ENCODE measurements at regions not wholly inside any gene's neighbourhood (a gene's known extent, or its start where the extent isn't known, plus 50 kb on each side); places are given as distances from the start of the nearest gene placed in this dataset.

DNA sequence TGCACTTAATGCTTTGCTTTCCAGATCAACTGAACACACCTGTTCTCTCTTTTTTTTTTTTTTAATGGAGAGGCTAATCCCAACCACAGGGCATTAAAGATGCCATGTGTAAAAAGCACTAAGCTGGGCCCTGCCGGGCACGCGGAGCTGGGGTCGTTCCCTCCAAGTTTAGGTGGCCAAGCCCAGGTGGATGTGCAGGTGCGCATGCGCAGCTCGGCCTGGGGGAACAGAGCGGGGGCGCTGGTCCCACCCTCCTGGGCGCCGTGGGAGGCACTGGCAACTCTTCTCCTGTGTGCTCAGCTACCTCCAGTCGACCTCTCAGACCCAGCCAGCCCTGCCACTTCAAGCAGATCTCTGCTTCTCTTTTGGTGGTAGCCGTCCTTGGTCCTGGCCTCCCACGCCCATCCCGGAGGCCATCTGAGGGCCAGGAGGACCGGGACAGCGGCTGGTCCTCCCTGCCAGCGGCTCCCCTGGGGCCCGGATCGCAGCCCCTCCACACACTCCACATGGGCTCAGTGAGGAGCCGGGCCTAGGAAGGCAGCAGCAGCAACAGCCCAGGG is 679.3 kb downstream of the BCL11B start:
- Histone ChIP-seq H3K9me1 (replicated peaks; ENCODE audit: control insufficient read depth, extremely low read depth, insufficient read depth, low read length) (no peaks in the 10 kb centered on the region), H3K4me3 (replicated peaks in 1 of 3; ENCODE audit: insufficient read depth in 1 of 3, low read depth in 1 of 3, low read length in 3 of 3) (no peak overlapping the region), H4K20me1 (replicated peaks; ENCODE audit: control insufficient read depth, extremely low read depth, insufficient read depth, low read length) (no peaks in the 10 kb centered on the region), H3K27me3 (ENCODE audit: control insufficient read depth in 2 of 2, insufficient read depth in 2 of 2, low read length in 2 of 2) (no peaks in the 10 kb centered on the region), H3K9me3 (replicated peaks; ENCODE audit: control insufficient read depth, insufficient read depth, low read length) (peaks cover 2% of the 10 kb centered on the region), H2AFZ (ENCODE audit: low read depth, low read length) (no peak overlapping the region), H3K9ac (replicated peaks; ENCODE audit: extremely low read depth, insufficient read depth, low read length) (no peak overlapping the region), H3K27ac (ENCODE audit: insufficient read depth, low read depth, low read length) (no peak overlapping the region), H3K4me1 (ENCODE audit: control insufficient read depth, extremely low read depth, insufficient read depth, low read length) (no peaks in the 10 kb centered on the region), H3K36me3 (ENCODE audit: control insufficient read depth in 2 of 2, extremely low read depth in 1 of 2, insufficient read depth in 2 of 2, low read length in 2 of 2) (no peaks in the 10 kb centered on the region), H3K79me2 (ENCODE audit: control insufficient read depth, insufficient read depth, low read length) (no peaks in the 10 kb centered on the region), H3K4me2 (ENCODE audit: insufficient read depth, low read length) (no peak overlapping the region)
- ChIA-PET POLR2A (no interaction called here), CTCF (no interaction called here)
- no peak for FAIRE-seq
- dilution Hi-C loops (cut with MboI; ENCODE audit: extremely low pct_ligation_motif_present, low sequenced_read_pairs) (no loop called here), intact Hi-C loops (cut with micrococcal nuclease) (no loop called here)
- DNase-seq (ENCODE audit: low read depth, low spot score) = no peak
- no peak for TF ChIP-seq EZH2 (IDR thresholded peaks at IDR 0.05; ENCODE audit: borderline replicate concordance, low read depth, low read length, severe bottlenecking)
- TF ChIP-seq JUN (IDR thresholded peaks at IDR 0.05; ENCODE audit: borderline replicate concordance, insufficient read depth, insufficient read length, low read depth) = no peak
- TF ChIP-seq FOS (IDR thresholded peaks at IDR 0.05; ENCODE audit: borderline replicate concordance, insufficient read depth, low read length) = no peak
- TF ChIP-seq GATA2 (IDR thresholded peaks at IDR 0.05; ENCODE audit: insufficient read depth, insufficient read length, low read depth, low read length) = no peak
- no peak for TF ChIP-seq POLR2A (IDR thresholded peaks at IDR 0.05; ENCODE audit: low read depth, low read length)
- TF ChIP-seq, protein P1, sequence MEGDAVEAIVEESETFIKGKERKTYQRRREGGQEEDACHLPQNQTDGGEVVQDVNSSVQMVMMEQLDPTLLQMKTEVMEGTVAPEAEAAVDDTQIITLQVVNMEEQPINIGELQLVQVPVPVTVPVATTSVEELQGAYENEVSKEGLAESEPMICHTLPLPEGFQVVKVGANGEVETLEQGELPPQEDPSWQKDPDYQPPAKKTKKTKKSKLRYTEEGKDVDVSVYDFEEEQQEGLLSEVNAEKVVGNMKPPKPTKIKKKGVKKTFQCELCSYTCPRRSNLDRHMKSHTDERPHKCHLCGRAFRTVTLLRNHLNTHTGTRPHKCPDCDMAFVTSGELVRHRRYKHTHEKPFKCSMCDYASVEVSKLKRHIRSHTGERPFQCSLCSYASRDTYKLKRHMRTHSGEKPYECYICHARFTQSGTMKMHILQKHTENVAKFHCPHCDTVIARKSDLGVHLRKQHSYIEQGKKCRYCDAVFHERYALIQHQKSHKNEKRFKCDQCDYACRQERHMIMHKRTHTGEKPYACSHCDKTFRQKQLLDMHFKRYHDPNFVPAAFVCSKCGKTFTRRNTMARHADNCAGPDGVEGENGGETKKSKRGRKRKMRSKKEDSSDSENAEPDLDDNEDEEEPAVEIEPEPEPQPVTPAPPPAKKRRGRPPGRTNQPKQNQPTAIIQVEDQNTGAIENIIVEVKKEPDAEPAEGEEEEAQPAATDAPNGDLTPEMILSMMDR (IDR thresholded peaks at IDR 0.05; ENCODE audit: extremely low read depth in 1 of 2, insufficient read depth in 1 of 2, low read depth in 1 of 2, low read length in 2 of 2) = no peak
- TF ChIP-seq MYC (IDR thresholded peaks at IDR 0.05; ENCODE audit: low read depth, low read length) = no peak
- TF ChIP-seq POLR2AphosphoS5 (IDR thresholded peaks at IDR 0.05; ENCODE audit: insufficient read depth, low read depth, low read length) = no peak
- TF ChIP-seq, protein P2, sequence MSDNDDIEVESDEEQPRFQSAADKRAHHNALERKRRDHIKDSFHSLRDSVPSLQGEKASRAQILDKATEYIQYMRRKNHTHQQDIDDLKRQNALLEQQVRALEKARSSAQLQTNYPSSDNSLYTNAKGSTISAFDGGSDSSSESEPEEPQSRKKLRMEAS (IDR thresholded peaks at IDR 0.05; ENCODE audit: insufficient read depth, insufficient read length) = no peak
- no TSS peak for BruUV-seq (replicated peaks)
